Cardiac fibroblast (primary cell): ENCODE measurements at regions not wholly inside any gene's neighbourhood (a gene's known extent, or its start where the extent isn't known, plus 50 kb on each side); places are given as distances from the start of the nearest gene placed in this dataset.

Experiments used
- DNase-seq, 2 donors: peaks; one replicate each; pipeline versions ENCODE4 v3.0.0 to v3.0.0-alpha.2; 2010; ENCODE audit warnings: low read depth in 2 of 2
- H3K4me3 ChIP-seq, 2 donors: replicated peaks in 1 of 2; 1 replicate in 1 of 2; 2 replicates in 1 of 2; pipeline ENCODE4 v1.5.1; 2011; ENCODE audit warnings: low read depth in 2 of 2, low read length in 2 of 2, mild to moderate bottlenecking in 2 of 2, moderate library complexity in 1 of 2
- TF ChIP-seq, protein P1 (sequence below): IDR thresholded peaks from one replicate; pipeline ENCODE4 v1.5.1; 2011; ENCODE audit warnings: low read depth, mild to moderate bottlenecking, low read length, inconsistent platforms

DNA sequence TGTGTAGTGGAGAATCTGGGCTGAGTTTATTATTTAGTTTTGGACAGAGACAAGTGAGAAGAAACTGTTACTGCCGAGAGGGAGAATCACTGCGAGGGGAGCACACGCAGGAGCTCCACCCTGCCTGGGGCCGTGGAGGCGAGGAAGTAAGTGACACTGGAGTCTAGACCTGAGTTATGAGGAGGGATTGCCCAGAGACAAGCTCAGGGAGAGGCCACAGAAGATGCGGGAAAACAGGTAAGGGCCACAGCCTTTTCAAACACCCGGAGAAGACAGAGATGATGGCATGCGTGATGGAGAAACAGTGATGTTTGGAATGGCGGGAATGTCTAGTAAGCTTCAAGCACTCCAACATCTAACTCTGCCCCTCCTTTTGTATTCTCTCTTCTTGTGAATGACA lies 84.1 kb downstream of the TNFSF11 start:
- TF ChIP-seq, protein P1, sequence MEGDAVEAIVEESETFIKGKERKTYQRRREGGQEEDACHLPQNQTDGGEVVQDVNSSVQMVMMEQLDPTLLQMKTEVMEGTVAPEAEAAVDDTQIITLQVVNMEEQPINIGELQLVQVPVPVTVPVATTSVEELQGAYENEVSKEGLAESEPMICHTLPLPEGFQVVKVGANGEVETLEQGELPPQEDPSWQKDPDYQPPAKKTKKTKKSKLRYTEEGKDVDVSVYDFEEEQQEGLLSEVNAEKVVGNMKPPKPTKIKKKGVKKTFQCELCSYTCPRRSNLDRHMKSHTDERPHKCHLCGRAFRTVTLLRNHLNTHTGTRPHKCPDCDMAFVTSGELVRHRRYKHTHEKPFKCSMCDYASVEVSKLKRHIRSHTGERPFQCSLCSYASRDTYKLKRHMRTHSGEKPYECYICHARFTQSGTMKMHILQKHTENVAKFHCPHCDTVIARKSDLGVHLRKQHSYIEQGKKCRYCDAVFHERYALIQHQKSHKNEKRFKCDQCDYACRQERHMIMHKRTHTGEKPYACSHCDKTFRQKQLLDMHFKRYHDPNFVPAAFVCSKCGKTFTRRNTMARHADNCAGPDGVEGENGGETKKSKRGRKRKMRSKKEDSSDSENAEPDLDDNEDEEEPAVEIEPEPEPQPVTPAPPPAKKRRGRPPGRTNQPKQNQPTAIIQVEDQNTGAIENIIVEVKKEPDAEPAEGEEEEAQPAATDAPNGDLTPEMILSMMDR, result no peak
- no peak overlapping the region for H3K4me3 ChIP-seq
- DNase-seq, result no peak

DNA sequence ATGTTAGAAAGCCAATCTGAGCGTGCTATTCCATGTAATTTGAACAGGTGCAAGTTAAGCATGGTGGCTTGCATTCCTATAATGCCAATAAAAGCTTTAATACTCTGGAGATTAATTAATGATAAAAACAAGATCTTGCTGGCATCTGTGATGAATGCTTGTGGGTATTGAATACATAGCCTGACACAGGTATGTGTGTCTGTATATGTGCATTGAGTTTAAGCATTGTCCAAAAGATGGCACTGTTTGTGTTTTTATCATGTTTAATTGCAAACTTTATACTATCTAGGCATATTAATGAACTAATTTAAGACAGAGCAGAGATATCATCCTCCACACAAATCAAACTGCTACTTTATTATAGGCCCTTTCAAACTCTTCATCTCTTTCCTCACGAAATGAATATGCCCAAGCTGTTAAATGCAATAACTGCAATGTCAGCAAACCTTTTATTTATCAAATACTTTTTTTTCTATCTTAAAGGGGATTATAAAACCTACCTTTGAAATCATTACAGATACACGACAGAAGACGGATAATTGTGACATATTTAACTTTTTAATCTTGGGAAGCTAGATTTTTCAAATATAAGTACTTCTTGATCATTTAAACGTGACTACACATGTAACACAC lies 86.5 kb downstream of the TNFSF11 start:
- peak; percentile 54 to 55 for DNase-seq
- TF ChIP-seq, protein P1, result peak; percentile 38
- no peak overlapping the region for H3K4me3 ChIP-seq

DNA sequence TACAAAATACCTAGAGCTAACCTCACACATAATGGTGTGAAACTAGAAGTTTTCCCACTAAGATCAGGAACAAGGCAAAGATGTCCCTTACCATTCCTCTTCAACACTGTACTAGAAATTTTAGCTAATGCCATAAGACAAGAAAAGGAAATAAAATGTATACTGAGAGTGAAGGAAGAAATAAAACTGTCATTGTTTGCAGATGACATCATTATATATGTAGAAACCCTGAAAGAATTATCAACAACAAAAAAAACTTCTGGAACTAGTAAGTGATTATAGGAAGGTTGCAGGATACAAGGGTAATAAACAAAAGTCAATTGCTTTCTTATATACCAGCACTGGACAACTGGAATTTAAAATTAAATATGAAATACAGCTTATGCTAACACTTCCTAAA lies 93.7 kb downstream of the TNFSF11 start:
- no peak overlapping the region for H3K4me3 ChIP-seq
- TF ChIP-seq, protein P1, result no peak
- DNase-seq, result no peak

DNA sequence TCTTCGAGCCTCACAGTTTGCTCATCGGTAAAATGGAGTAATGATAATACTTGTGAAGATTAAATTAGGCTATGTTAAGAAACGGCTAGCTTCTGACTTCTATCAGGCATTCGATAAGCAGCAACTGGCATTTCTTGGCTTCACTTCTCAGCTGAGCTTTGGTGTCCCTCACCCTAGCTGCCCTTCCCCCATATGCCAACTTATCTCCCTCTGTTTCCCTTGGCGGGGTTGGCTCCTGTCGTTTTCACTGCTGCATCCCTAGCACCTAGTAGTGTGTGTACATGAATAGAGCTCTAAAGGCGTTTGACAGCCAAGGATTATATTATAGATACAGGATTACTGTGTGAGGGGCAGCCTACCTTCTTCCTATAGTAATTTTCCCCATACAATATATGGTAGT lies 97.5 kb downstream of the TNFSF11 start:
- H3K4me3 ChIP-seq, result no peak overlapping the region
- DNase-seq, result no peak
- TF ChIP-seq, protein P1, result no peak

DNA sequence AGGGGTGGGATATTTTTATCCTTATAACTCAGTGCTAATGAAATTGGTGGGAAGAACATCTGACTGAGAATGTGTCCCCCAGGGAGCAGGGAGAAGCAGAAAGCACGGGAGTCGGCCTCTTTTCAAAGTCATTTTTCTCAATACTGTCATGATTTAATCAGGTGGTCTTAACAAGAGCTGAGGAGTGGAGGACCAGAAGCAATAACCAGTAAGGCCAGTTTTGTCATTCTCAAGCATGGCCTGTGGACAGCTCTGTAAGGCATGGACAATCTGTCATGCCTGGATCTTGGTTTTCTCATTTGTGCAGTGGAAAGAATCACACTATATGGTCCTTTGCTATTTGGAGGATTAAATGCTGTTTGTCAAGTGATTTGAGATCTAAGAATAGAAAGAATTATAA lies 99.7 kb downstream of the TNFSF11 start:
- DNase-seq, result no peak
- H3K4me3 ChIP-seq, result no peak overlapping the region
- TF ChIP-seq, protein P1, result no peak

DNA sequence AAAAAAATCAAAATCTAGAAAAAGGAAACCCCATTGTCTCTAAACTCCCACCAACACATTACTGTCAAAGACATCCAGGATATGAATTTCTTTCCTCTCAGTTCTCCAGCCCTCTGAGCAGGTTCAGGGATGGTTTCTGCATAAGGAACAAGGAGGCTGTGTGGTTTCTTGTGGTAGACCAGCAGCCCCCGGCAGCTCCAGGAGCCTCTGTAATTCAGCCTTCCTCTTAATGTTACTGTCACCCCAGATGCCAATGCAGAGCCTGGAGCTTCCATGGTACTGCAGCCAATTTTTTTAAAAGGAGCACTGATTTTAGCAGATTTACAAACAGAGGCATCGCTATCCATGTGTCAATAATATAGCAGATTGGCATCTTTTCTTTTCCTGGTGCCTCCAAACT lies 100.6 kb upstream of the FAM216B start:
- no peak for DNase-seq
- TF ChIP-seq, protein P1, result no peak
- no peak overlapping the region for H3K4me3 ChIP-seq

DNA sequence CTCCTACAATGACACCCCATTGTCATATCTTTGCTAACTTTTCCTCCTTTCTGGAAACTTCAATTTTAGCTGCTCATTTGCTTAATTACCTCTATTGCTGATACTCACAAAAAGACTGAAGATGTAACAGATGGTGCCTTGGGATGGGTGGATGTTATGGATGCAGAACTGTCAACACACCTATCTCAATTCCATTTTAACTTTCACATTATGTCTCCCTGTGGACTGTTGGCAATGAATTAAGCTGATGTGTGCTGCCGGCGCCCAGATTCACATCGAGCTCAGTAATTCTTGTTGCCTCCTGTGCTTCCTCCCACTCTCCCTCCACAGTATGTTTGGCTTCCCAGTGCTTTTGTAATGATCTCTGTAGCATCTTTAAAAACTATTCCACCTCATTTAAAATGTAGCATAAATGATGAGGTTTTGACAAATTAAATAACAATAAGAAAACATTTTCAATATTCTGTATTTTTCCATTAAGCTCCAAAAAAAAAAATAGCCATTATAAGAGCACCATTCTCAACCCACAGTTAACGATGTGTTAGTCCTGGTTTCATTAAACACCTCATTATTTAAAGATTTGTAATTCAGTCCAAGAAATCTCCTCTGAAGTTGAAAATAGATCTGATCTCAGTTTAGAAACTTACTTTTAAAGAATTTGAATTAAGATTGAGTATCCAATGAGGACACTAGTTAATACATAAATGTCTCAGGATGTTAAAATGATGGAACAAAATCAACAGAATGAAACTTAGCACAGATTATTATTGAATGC lies 99.9 kb upstream of the FAM216B start:
- TF ChIP-seq, protein P1, result no peak
- DNase-seq, result no peak
- no peak overlapping the region for H3K4me3 ChIP-seq
